GM13976 (cell line): ENCODE measurements at regions not wholly inside any gene's neighbourhood (a gene's known extent, or its start where the extent isn't known, plus 50 kb on each side); places are given as distances from the start of the nearest gene placed in this dataset.

Source experiments
- DNase-seq: peaks from one replicate; pipeline ENCODE4 v3.0.0; 2012; ENCODE audit warnings: low spot score
- in situ Hi-C: fragments of 300-500 bp; cut with MboI; formaldehyde crosslinking; loops from one replicate; pipeline ENCODE4 v1.12.0; 2022; ENCODE audit warnings: low sequenced_read_pairs, mixed read lengths, inconsistent platforms; ENCODE audit not compliant: unreplicated experiment
- TF ChIP-seq, protein P1 (sequence below): IDR thresholded peaks from 2 replicates; pipeline ENCODE4 v1.5.1; 2012; ENCODE audit warnings: borderline replicate concordance, mild to moderate bottlenecking; ENCODE audit not compliant: insufficient read depth; ENCODE audit errors: extremely low read depth, missing control alignments, control extremely low read depth

DNA sequence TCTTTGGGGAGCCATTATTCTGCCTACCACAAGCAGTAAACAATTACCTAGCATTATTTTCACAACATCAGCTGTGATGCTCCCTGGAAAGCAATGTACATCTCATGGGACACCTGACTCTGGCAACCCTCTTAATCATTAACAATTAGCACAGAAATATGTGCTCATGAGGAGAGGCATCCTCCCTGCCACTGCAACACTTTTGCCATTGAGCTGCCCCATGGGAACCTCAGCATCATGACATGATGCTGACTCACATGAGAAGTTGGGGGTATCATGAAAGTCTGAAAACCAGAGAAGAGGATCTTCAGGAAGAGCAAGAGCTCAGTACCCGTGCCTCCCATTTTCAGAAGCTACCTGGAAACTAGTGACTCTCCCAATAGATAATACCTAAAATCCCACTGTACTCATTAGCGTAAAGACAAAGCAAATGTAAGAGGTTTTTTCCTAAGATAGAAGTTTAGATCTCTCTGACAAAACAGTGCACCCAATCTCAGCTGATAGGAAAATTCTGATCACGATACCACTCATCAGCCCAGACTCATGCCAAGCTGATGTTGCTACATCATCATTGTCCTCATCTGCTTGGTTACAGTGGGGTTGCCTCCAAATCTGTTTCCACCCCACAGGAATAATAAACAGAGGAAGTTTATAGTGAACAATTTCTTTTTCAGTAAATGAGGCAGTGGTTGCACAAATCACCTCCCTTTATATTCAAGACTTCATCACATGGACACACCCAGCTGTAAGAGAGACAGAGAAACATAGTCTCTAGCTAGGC lies 244.5 kb downstream of the NR2F1-AS1 start:
- no peak for DNase-seq
- TF ChIP-seq, protein P1, sequence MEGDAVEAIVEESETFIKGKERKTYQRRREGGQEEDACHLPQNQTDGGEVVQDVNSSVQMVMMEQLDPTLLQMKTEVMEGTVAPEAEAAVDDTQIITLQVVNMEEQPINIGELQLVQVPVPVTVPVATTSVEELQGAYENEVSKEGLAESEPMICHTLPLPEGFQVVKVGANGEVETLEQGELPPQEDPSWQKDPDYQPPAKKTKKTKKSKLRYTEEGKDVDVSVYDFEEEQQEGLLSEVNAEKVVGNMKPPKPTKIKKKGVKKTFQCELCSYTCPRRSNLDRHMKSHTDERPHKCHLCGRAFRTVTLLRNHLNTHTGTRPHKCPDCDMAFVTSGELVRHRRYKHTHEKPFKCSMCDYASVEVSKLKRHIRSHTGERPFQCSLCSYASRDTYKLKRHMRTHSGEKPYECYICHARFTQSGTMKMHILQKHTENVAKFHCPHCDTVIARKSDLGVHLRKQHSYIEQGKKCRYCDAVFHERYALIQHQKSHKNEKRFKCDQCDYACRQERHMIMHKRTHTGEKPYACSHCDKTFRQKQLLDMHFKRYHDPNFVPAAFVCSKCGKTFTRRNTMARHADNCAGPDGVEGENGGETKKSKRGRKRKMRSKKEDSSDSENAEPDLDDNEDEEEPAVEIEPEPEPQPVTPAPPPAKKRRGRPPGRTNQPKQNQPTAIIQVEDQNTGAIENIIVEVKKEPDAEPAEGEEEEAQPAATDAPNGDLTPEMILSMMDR, result no peak
- in situ Hi-C loops, result no loop called here

- TF ChIP-seq, protein P1, result no peak
- in situ Hi-C loops, result no loop called here
- no peak for DNase-seq
Observed at GRCh38 chr5:93331863-93332262, 249.2 kb downstream of the NR2F1-AS1 start.

GRCh38 chr5:93331241-93331640 lies 249.8 kb downstream of the NR2F1-AS1 start:
- in situ Hi-C loops, result no loop called here
- DNase-seq, result no peak
- TF ChIP-seq, protein P1, result no peak

DNA sequence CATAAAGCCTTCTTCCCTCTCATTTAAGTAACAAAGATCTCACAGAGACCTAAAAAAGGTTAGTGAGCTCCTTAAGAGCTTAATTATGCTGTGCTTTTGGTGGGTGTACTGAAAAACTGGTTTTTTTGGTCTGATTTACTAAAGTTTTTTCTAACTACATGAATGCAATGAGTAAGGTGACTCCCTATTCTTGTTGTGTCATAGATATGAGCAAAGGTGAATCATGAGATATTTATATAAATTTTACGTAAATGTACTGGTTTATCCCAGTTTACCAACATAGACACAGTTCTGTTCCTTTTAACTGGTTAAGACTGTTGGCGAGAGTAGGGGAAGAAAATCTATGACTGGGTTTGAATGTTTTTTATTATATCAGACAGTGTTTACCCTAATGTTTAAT lies 250.5 kb downstream of the NR2F1-AS1 start:
- in situ Hi-C loops, result no loop called here
- TF ChIP-seq, protein P1, result no peak
- DNase-seq, result no peak

GRCh38 chr5:93329756-93330155 lies 251.3 kb downstream of the NR2F1-AS1 start:
- DNase-seq, result no peak
- in situ Hi-C loops, result no loop called here
- TF ChIP-seq, protein P1, result no peak

- TF ChIP-seq, protein P1, result no peak
- in situ Hi-C loops, result no loop called here
- no peak for DNase-seq
Observed at GRCh38 chr5:93328833-93329232, 252.2 kb downstream of the NR2F1-AS1 start.
